HCT116 (cell line): ENCODE measurements at regions not wholly inside any gene's neighbourhood (a gene's known extent, or its start where the extent isn't known, plus 50 kb on each side); places are given as distances from the start of the nearest gene placed in this dataset.

Experiments used
- ATAC-seq: fragments of 200-7000 bp; cut with Tn5 transposase; 2 replicates; pipeline ENCODE4 v1.9.1; 2020; ENCODE audit warnings: mild to moderate bottlenecking, moderate library complexity
- BruUV-seq: library from RNA; stranded (reverse); fragments of 400-500 nt; replicated peaks from 2 replicates; lab custom pipeline; 2021; lab: Mats Ljungman, UMichigan
- CTCF ChIA-PET: fragments of 300-600 bp; sonication (Branson Sonifier 250); formaldehyde crosslinking; loops from one replicate; lab custom pipeline; 2021; ENCODE audit warnings: antibody characterized with exemption; lab: Charles Lee
- POLR2A ChIA-PET: fragments of 300-600, 350-600 bp; sonication (Branson Sonifier 250); formaldehyde crosslinking; loops from one replicate; lab custom pipeline; 2021; ENCODE audit warnings: antibody characterized with exemption; lab: Charles Lee
- RAD21 ChIA-PET, 2 experiments: fragments of 300-600 bp; sonication (Branson Sonifier 250); formaldehyde crosslinking; loops; one replicate each; lab custom pipeline; 2023; ENCODE audit warnings: low total read pairs in 2 of 2; ENCODE audit not compliant: uncharacterized antibody in 2 of 2, unreplicated experiment in 2 of 2, low non-redundant PET in 1 of 2; lab: Charles Lee
- DNase-seq: peaks from one replicate; pipeline ENCODE4 v3.0.0-alpha.2; 2010; ENCODE audit warnings: low read depth, low spot score
- H2AFZ ChIP-seq: fragments of 200-600 bp; shearing (Covaris generic), sonication (generic); 2 replicates; pipeline ENCODE4 v1.6.1; 2017; ENCODE audit warnings: low read depth, mixed run types, mixed read lengths, antibody characterized with exemption, low read length; ENCODE audit not compliant: poor library complexity, severe bottlenecking
- H3K27ac ChIP-seq: 2 replicates; pipeline ENCODE4 v1.5.1; 2012; ENCODE audit warnings: low read depth, low read length
- H3K27me3 ChIP-seq: fragments of 200-600 bp; sonication (generic); 2 replicates; pipeline ENCODE4 v1.6.1; 2016; ENCODE audit warnings: mixed run types, low read length, mixed read lengths; ENCODE audit not compliant: insufficient read depth
- H3K36me3 ChIP-seq, 2 experiments: fragments of 200-500 bp in 1 of 2; fragments of 200-600 bp in 1 of 2; sonication (Bioruptor generic) in 1 of 2; sonication (generic) in 1 of 2; 2 replicates each; pipeline versions ENCODE4 v1.5.1 to v1.6.1; 2014 to 2016; ENCODE audit warnings: low read length in 2 of 2, inconsistent platforms in 1 of 2, mixed read lengths in 1 of 2, mixed run types in 1 of 2; ENCODE audit not compliant: insufficient read depth in 2 of 2, control insufficient read depth in 1 of 2
- H3K4me1 ChIP-seq, 2 experiments: fragments of 200-600 bp in 1 of 2; sonication (generic) in 1 of 2; 2 replicates each; pipeline versions ENCODE4 v1.5.1 to v1.6.1; 2012 to 2017; ENCODE audit warnings: low read length in 2 of 2, inconsistent platforms in 1 of 2, mild to moderate bottlenecking in 1 of 2, mixed read lengths in 1 of 2, mixed run types in 1 of 2, moderate library complexity in 1 of 2; ENCODE audit not compliant: insufficient read depth in 2 of 2, control insufficient read depth in 1 of 2
- H3K4me2 ChIP-seq: fragments of 200-600 bp; sonication (generic); 2 replicates; pipeline ENCODE4 v1.6.1; 2017; ENCODE audit warnings: mixed run types, low read length, mixed read lengths
- H3K4me3 ChIP-seq, 2 experiments: fragments of 200-600 bp in 1 of 2; sonication (generic) in 1 of 2; replicated peaks in 1 of 2; 2 replicates each; pipeline ENCODE4 v1.5.1; 2011 to 2016; ENCODE audit warnings: low read length in 2 of 2, control low read depth in 1 of 2, low read depth in 1 of 2, mild to moderate bottlenecking in 1 of 2, mixed read lengths in 1 of 2, mixed run types in 1 of 2
- H3K79me2 ChIP-seq: fragments of 200-600 bp; sonication (generic); 2 replicates; pipeline ENCODE4 v1.6.1; 2017; ENCODE audit warnings: mild to moderate bottlenecking, mixed run types, low read length, moderate library complexity, mixed read lengths; ENCODE audit not compliant: insufficient read depth
- H3K9ac ChIP-seq: fragments of 200-600 bp; sonication (generic); 2 replicates; pipeline ENCODE4 v1.6.1; 2016; ENCODE audit warnings: low read length, mixed read lengths
- H3K9me2 ChIP-seq: fragments of 200-600 bp; sonication (generic), shearing (Covaris generic); 2 replicates; pipeline ENCODE4 v1.6.1; 2017; ENCODE audit warnings: mixed run types, mild to moderate bottlenecking, moderate library complexity; ENCODE audit not compliant: insufficient read depth
- H3K9me3 ChIP-seq, 2 experiments: fragments of 200-500 bp in 1 of 2; fragments of 200-600 bp in 1 of 2; sonication (Bioruptor generic) in 1 of 2; sonication (generic) in 1 of 2; 2 replicates each; pipeline ENCODE4 v1.6.1; 2014 to 2017; ENCODE audit warnings: low read length in 2 of 2, mixed read lengths in 2 of 2, inconsistent platforms in 1 of 2, low read depth in 1 of 2, mild to moderate bottlenecking in 1 of 2, mixed run types in 1 of 2, moderate library complexity in 1 of 2; ENCODE audit not compliant: control insufficient read depth in 1 of 2, insufficient read depth in 1 of 2
- H4K20me1 ChIP-seq: fragments of 200-600 bp; sonication (generic), shearing (Covaris generic); 2 replicates; pipeline ENCODE4 v1.6.1; 2017; ENCODE audit warnings: mixed run types, mild to moderate bottlenecking, moderate library complexity; ENCODE audit not compliant: insufficient read depth
- CBX3 ChIP-seq: IDR thresholded peaks from 2 replicates; pipeline ENCODE4 v1.6.1; 2012; ENCODE audit warnings: low read depth
- CTCF ChIP-seq, 3 experiments: fragments of 200-600 bp in 1 of 3; sonication (generic) in 1 of 3; IDR thresholded peaks in 2 of 3; conservative IDR thresholded peaks in 1 of 3; 2 replicates each; pipeline ENCODE4 v1.5.1; 2012 to 2017; ENCODE audit warnings: low read depth in 2 of 3, low read length in 2 of 3, antibody characterized with exemption in 1 of 3, borderline replicate concordance in 1 of 3, control low read depth in 1 of 3, mild to moderate bottlenecking in 1 of 3, mixed read lengths in 1 of 3, mixed run types in 1 of 3, moderate library complexity in 1 of 3; ENCODE audit not compliant: insufficient read depth in 1 of 3
- EGR1 ChIP-seq: IDR thresholded peaks from 2 replicates; pipeline ENCODE4 v1.6.1; 2012; ENCODE audit warnings: low read depth
- ELF1 ChIP-seq: IDR thresholded peaks from 2 replicates; pipeline ENCODE4 v1.6.1; 2012; ENCODE audit warnings: low read depth, borderline replicate concordance
- EZH2 ChIP-seq: fragments of 200-600 bp; sonication (generic); IDR thresholded peaks from 2 replicates; pipeline ENCODE4 v1.6.1; 2017; ENCODE audit warnings: antibody characterized with exemption, mixed run types
- EZH2phosphoT487 ChIP-seq: fragments of 200-600 bp; IDR thresholded peaks from 2 replicates; pipeline ENCODE4 v1.6.1; 2018; ENCODE audit warnings: antibody characterized with exemption, borderline replicate concordance
- FOSL1 ChIP-seq: IDR thresholded peaks from 2 replicates; pipeline ENCODE4 v1.6.1; 2012; ENCODE audit warnings: low read depth
- JUND ChIP-seq: IDR thresholded peaks from 2 replicates; pipeline ENCODE4 v1.6.1; 2012
- MAX ChIP-seq: IDR thresholded peaks from 2 replicates; pipeline ENCODE4 v1.6.1; 2012
- RAD21 ChIP-seq: IDR thresholded peaks from 2 replicates; pipeline ENCODE4 v1.6.1; 2012; ENCODE audit warnings: low read depth, mild to moderate bottlenecking
- SIN3A ChIP-seq: IDR thresholded peaks from 2 replicates; pipeline ENCODE4 v1.6.1; 2012; ENCODE audit warnings: low read depth
- SRF ChIP-seq: IDR thresholded peaks from 2 replicates; pipeline ENCODE4 v1.6.1; 2012; ENCODE audit warnings: low read depth
- YY1 ChIP-seq: IDR thresholded peaks from 2 replicates; pipeline ENCODE4 v1.6.1; 2011; ENCODE audit warnings: low read length, low read depth, moderate library complexity, mild to moderate bottlenecking; ENCODE audit not compliant: insufficient replicate concordance; ENCODE audit errors: extremely low read depth
- ZBTB33 ChIP-seq: IDR thresholded peaks from 2 replicates; pipeline ENCODE4 v1.6.1; 2011; ENCODE audit warnings: mild to moderate bottlenecking, low read length, moderate library complexity; ENCODE audit not compliant: insufficient replicate concordance; ENCODE audit errors: extremely low read depth
- ZNF274 ChIP-seq: fragments of 200-500 bp; sonication (Bioruptor generic); IDR thresholded peaks from 2 replicates; pipeline ENCODE4 v1.6.1; 2014; ENCODE audit warnings: mild to moderate bottlenecking, low read depth, low read length, inconsistent platforms
- intact Hi-C: fragments of 100-400 bp; cut with micrococcal nuclease; formaldehyde crosslinking; loops from 2 replicates; pipeline ENCODE4 v1.10.0; 2022
- TF ChIP-seq, protein P1 (sequence below): IDR thresholded peaks from 2 replicates; pipeline ENCODE4 v1.6.1; 2012

DNA sequence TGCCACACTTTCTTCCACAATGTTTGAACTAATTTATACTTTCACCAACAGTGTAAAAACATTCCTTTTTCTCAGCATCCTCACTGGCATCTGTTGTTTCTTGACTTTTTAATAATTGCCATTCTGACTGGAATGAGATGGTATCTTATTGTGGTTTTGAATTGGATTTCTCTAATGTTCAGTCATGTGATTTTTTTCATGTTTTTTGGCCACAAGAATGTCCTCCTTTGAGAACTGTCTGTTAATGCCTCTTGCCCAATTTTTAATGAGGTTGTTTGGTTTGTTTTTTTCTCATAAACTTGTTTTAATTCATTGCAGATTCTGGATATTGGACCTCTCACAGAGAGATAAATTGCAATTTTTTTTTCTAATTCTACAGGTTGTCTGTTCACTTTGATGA, 1195.2 kb downstream of the TECRL start:
- H4K20me1 ChIP-seq: no peaks in the 10 kb centered on the region
- TF ChIP-seq CTCF (IDR thresholded peaks at IDR 0.05 in 2 of 3, conservative IDR thresholded peaks at IDR 0.05 in 1 of 3; ENCODE audit: borderline replicate concordance in 1 of 3, insufficient read depth in 1 of 3, low read depth in 2 of 3, low read length in 2 of 3) (no peak), SRF (no peak), SIN3A (no peak), RAD21 (no peak), MAX (no peak), ELF1 (no peak), FOSL1 (no peak), EGR1 (no peak), EZH2phosphoT487 (no peak), JUND (no peak), ZBTB33 (no peak), ZNF274 (no peak), EZH2 (no peak), YY1 (no peak), CBX3 (no peak)
- TF ChIP-seq, protein P1, sequence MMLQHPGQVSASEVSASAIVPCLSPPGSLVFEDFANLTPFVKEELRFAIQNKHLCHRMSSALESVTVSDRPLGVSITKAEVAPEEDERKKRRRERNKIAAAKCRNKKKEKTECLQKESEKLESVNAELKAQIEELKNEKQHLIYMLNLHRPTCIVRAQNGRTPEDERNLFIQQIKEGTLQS: no peak
- CTCF ChIA-PET: no interaction called here
- RAD21 ChIA-PET: no interaction called here
- H3K9me3 ChIP-seq: peaks cover 12 to 19% of the 10 kb centered on the region in 2 experiments; a peak in 3 of 4 replicates
- H3K79me2 ChIP-seq: no peaks in the 10 kb centered on the region
- no peak overlapping the region for H2AFZ ChIP-seq
- POLR2A ChIA-PET: no interaction called here
- no peaks in the 10 kb centered on the region for H3K9me2 ChIP-seq
- H3K4me1 ChIP-seq: no peaks in the 10 kb centered on the region
- no peaks in the 10 kb centered on the region for H3K27me3 ChIP-seq
- no peak overlapping the region for H3K27ac ChIP-seq
- DNase-seq (no peak), ATAC-seq (no peak)
- no TSS peak for BruUV-seq
- no peak overlapping the region for H3K4me2 ChIP-seq
- no peaks in the 10 kb centered on the region for H3K36me3 ChIP-seq
- no peak overlapping the region for H3K9ac ChIP-seq
- intact Hi-C loops: no loop called here
- H3K4me3 ChIP-seq: no peak overlapping the region
